Esophagus (tissue), 2 donors: ENCODE measurements at regions not wholly inside any gene's neighbourhood (a gene's known extent, or its start where the extent isn't known, plus 50 kb on each side); places are given as distances from the start of the nearest gene placed in this dataset.
"Not testable (repeated sequence)": the region's sequence is repeated elsewhere in the genome, so short reads cannot be mapped to it uniquely, and the experiment has no call there.

Source experiments
- H3K27ac ChIP-seq, 2 donors: one replicate each; pipeline ENCODE4 v1.5.1; 2013; ENCODE audit warnings: low read depth in 2 of 2, mild to moderate bottlenecking in 2 of 2, inconsistent platforms in 1 of 2, low read length in 1 of 2, moderate library complexity in 1 of 2
- H3K27me3 ChIP-seq, 2 donors: one replicate each; pipeline ENCODE4 v1.6.1; 2013; ENCODE audit warnings: low read length in 2 of 2, control low read depth in 1 of 2, mild to moderate bottlenecking in 1 of 2; ENCODE audit not compliant: insufficient read depth in 2 of 2, control insufficient read depth in 1 of 2
- H3K36me3 ChIP-seq, 2 donors: one replicate each; pipeline ENCODE4 v1.6.1; 2013; ENCODE audit warnings: low read length in 1 of 2; ENCODE audit not compliant: control insufficient read depth in 2 of 2, insufficient read depth in 2 of 2
- H3K4me1 ChIP-seq, 2 donors: one replicate each; pipeline ENCODE4 v1.6.1; 2013; ENCODE audit warnings: low read length in 1 of 2; ENCODE audit not compliant: control insufficient read depth in 2 of 2, insufficient read depth in 2 of 2
- H3K4me3 ChIP-seq, 2 donors: one replicate each; pipeline ENCODE4 v1.5.1; 2013; ENCODE audit warnings: low read length in 2 of 2, mild to moderate bottlenecking in 2 of 2, low read depth in 1 of 2, moderate library complexity in 1 of 2
- H3K9me3 ChIP-seq, 2 donors: one replicate each; pipeline ENCODE4 v1.6.1; 2013; ENCODE audit warnings: mild to moderate bottlenecking in 2 of 2, low read depth in 1 of 2, low read length in 1 of 2, moderate library complexity in 1 of 2; ENCODE audit not compliant: control insufficient read depth in 2 of 2, insufficient read depth in 1 of 2
- WGBS, 2 donors: extraction: QIAGEN DNeasy Blood & Tissue Kit; methylation state at CpG; one replicate each; pipeline ENCODE4 v1.1.7; 2013; 5-methylcytosine and 5-hydroxymethylcytosine counted together
- donor health status: healthy with polysubstance abuse.
- donor health status: Bipolar disorder and iron deficiency.

DNA sequence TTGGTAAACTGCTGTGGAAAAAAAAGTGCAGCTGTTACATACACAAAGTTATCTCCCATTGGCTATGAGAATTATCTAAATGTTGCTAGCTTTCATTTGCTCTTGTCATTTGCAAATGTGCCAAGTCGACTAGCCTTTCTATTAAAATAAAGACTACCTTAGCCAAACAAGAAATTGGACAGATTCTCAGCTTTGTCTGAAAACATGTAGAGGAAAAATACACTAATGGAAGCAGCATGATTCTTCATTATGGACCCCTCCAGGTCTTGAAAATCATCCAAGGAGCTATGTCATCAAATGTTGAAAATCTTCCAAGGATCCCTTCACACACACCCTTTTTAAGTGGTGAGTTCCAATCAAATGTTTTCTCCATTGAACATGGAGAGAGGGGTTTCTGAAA, 237.7 kb downstream of the ETV1 start:
- Histone ChIP-seq H3K27ac (no peak overlapping the region), H3K27me3 (no peaks in the 10 kb centered on the region), H3K36me3 (no peaks in the 10 kb centered on the region), H3K9me3 (no peaks in the 10 kb centered on the region), H3K4me3 (no peak overlapping the region), H3K4me1 (no peaks in the 10 kb centered on the region)
- WGBS, 2 donors, result 29 to 48% methylated on average over 1 of the region's 1 CpG

DNA sequence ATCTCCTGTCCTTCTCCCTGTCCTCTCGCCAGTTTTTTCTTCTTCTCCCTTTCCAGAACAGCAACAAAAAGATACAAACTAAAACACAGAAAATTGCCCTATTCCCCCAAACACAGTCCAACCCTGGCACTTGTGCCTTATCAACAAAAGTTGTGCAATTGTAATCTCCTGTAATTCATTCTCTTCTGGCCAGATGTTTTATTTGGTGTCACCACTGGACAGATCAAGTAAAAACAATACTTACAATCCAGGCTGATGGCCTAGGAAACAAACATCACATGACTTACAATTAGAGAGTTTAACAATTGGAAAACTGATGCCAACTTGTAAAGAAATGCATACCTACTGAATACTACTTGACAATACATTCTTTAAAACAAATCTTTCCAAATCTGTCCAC, 231.6 kb downstream of the ETV1 start:
- Histone ChIP-seq H3K9me3 (no peaks in the 10 kb centered on the region), H3K27ac (no peak overlapping the region), H3K4me1 (no peaks in the 10 kb centered on the region), H3K27me3 (no peaks in the 10 kb centered on the region), H3K36me3 (no peaks in the 10 kb centered on the region), H3K4me3 (no peak overlapping the region)
- 76 to 85% methylated on average over 1 of the region's 1 CpG for WGBS, 2 donors

DNA sequence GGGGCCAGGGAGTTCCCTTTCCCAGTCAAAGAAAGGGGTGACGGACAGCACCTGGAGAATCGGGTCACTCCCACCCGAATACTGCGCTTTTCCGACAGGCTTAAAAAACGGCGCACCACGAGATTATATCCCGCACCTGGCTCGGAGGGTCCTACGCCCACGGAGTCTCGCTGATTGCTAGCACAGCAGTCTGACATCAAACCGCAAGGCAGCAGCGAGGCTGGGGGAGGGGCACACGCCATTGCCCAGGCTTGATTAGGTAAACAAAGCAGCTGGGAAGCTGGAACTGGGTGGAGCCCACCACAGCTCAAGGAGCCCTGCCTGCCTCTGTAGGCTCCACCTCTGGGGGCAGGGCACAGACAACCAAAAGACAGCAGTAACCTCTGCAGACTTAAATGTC, 223.6 kb downstream of the ETV1 start:
- WGBS, 2 donors, result 91 to 94% methylated on average over 16 of the region's 16 CpGs
- not testable (repeated sequence) for H3K9me3 ChIP-seq, H3K36me3 ChIP-seq, H3K27ac ChIP-seq, H3K4me1 ChIP-seq, H3K4me3 ChIP-seq, H3K27me3 ChIP-seq

- Histone ChIP-seq H3K9me3 (no peaks in the 10 kb centered on the region), H3K27me3 (no peaks in the 10 kb centered on the region), H3K27ac (no peak overlapping the region), H3K4me3 (no peak overlapping the region), H3K36me3 (no peaks in the 10 kb centered on the region), H3K4me1 (no peaks in the 10 kb centered on the region)
- 15 to 45% methylated on average over 1 of the region's 1 CpG for WGBS, 2 donors
Measured at GRCh38 chr7:13770305-13770704, 219.2 kb downstream of the ETV1 start.

DNA sequence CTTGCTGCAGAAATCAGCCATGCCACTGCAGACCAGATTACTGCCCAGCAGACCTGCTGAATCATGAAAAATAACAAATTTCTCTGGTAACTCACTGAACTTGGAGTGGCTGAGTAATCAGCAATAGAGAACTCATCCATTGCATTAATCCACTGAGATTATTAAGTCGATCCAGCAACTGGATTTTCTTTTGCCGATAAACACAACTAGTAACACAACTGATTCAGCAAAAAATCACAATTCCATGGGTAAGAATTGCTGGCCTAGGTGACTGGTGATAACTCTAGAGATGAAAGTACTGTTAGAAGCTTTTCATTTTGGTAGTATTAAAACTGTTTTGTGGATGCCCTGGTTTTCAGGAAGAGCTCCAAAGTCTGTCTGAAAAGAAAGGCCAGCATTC, 214.5 kb downstream of the ETV1 start:
- no peak overlapping the region for H3K27ac ChIP-seq
- no peaks in the 10 kb centered on the region for H3K4me1 ChIP-seq
- H3K9me3 ChIP-seq, result no peaks in the 10 kb centered on the region
- 88 to 89% methylated on average over 2 of the region's 2 CpGs for WGBS, 2 donors
- H3K27me3 ChIP-seq, result no peaks in the 10 kb centered on the region
- no peaks in the 10 kb centered on the region for H3K36me3 ChIP-seq
- no peak overlapping the region for H3K4me3 ChIP-seq

GRCh38 chr7:13777242-13777641, 212.2 kb downstream of the ETV1 start:
- Histone ChIP-seq H3K27me3 (no peaks in the 10 kb centered on the region), H3K36me3 (no peaks in the 10 kb centered on the region), H3K4me1 (no peaks in the 10 kb centered on the region), H3K27ac (no peak overlapping the region), H3K9me3 (no peaks in the 10 kb centered on the region), H3K4me3 (no peak overlapping the region)
- WGBS, 2 donors, result 83 to 90% methylated on average over 3 of the region's 3 CpGs

DNA sequence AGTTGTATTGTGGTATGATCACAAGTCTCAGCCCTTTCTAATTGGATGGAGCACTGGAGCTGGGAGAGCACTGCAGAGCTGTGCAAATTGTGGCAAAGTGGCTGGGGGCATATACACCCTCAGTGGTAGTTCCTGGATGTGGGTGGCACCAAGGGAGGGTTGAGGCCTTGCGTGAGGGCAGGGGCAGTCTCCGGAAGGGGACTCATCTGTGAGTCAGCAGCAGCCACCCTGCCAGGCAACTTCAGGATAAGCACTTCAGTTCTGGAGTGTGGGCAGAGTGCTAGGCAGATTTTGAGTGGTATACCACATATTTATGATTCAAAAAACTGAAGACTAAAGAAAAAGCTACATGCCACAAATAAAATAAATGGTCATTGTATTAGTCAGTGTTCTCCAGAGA, 210.5 kb downstream of the ETV1 start:
- Histone ChIP-seq H3K27me3 (no peaks in the 10 kb centered on the region), H3K4me3 (no peak overlapping the region), H3K9me3 (no peaks in the 10 kb centered on the region), H3K36me3 (no peaks in the 10 kb centered on the region), H3K4me1 (no peaks in the 10 kb centered on the region), H3K27ac (no peak overlapping the region)
- 85 to 88% methylated on average over 2 of the region's 2 CpGs for WGBS, 2 donors

DNA sequence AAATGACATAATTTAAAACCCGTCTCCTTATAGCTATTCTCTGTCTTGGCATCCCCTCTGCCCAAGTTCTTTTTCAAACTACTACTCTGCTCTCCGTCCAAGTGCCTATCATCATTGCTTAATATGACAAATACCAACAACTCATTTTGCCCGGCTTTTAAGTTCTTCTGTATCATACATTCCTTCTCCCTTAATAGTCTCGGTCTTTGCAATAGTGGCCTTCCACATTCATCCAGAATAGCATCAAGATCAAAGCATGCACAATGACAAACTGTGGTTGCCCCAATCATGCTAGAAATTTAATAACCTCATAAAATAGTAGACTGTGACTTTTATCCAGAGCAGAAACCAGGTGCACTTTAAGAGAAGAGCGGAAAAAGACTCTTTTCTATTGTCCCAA, 198.9 kb downstream of the ETV1 start:
- no peaks in the 10 kb centered on the region for H3K9me3 ChIP-seq
- H3K27ac ChIP-seq, result no peak overlapping the region
- H3K4me1 ChIP-seq, result no peaks in the 10 kb centered on the region
- no peaks in the 10 kb centered on the region for H3K27me3 ChIP-seq
- H3K36me3 ChIP-seq, result no peaks in the 10 kb centered on the region
- no peak overlapping the region for H3K4me3 ChIP-seq
- WGBS, 2 donors, result 73 to 87% methylated on average over 5 of the region's 5 CpGs

DNA sequence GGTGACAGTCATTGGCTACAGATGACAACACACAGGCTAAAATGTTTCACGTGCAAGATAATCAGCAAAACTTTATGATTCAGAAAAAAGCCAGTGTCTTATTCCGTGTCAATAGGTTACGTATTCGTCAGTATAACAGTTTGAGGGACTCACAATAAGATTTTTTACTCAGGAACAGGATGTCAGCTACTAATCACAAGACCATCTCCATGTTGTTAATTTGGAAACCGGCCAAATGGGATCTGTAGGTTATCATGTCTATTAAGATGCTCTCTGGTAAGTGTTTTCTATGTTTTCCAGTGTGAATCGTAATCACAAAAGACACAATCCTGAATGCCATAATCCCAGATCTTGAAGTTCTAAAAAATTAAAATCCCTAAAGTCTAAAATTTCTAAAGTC, 197.3 kb downstream of the ETV1 start:
- H3K27ac ChIP-seq, result no peak overlapping the region
- H3K36me3 ChIP-seq, result no peaks in the 10 kb centered on the region
- WGBS, 2 donors, result 82 to 84% methylated on average over 6 of the region's 6 CpGs
- H3K4me1 ChIP-seq, result no peaks in the 10 kb centered on the region
- H3K27me3 ChIP-seq, result no peaks in the 10 kb centered on the region
- H3K4me3 ChIP-seq, result no peak overlapping the region
- H3K9me3 ChIP-seq, result no peaks in the 10 kb centered on the region

DNA sequence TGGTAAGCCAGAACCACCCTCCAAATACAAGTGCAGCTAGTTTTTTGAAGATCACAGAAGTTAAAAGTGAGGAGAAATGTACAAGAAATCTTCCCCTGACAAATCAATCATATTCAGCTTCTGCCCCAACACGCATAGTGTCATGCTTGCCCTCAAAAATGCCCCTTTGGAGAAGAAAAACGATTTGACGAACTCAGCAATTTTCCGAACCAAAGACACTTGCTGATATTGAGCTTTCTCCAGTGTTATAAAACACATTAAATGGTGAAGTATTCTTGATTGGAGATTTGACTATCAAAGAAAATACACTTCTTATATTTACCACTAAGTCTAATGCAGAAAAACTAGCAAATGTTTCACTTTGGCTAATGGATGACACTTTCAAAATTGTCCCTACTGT, 195.5 kb downstream of the ETV1 start:
- 78 to 95% methylated on average over 4 of the region's 4 CpGs for WGBS, 2 donors
- H3K4me3 ChIP-seq, result no peak overlapping the region
- H3K9me3 ChIP-seq, result no peaks in the 10 kb centered on the region
- H3K27ac ChIP-seq, result no peak overlapping the region
- H3K27me3 ChIP-seq, result no peaks in the 10 kb centered on the region
- H3K4me1 ChIP-seq, result no peaks in the 10 kb centered on the region
- no peaks in the 10 kb centered on the region for H3K36me3 ChIP-seq
